Mammary epithelial cell (primary cell): ENCODE measurements at regions not wholly inside any gene's neighbourhood (a gene's known extent, or its start where the extent isn't known, plus 50 kb on each side); places are given as distances from the start of the nearest gene placed in this dataset.

ENCODE experiments used
- CTCF ChIP-seq, 2 donors: IDR thresholded peaks in 1 of 2; conservative IDR thresholded peaks in 1 of 2; 2 replicates each; pipeline ENCODE4 v1.5.1; 2011 to 2012; ENCODE audit warnings: inconsistent platforms in 2 of 2, low read length in 2 of 2, mild to moderate bottlenecking in 2 of 2, control low read depth in 1 of 2, low read depth in 1 of 2; ENCODE audit not compliant: insufficient read depth in 1 of 2; ENCODE audit errors: extremely low read depth in 1 of 2
- EZH2 ChIP-seq: IDR thresholded peaks from 2 replicates; pipeline ENCODE4 v1.6.1; 2012; ENCODE audit warnings: low read length, inconsistent platforms, borderline replicate concordance

- no peak for TF ChIP-seq CTCF (conservative IDR thresholded peaks at IDR 0.05 in 1 of 2, IDR thresholded peaks at IDR 0.05 in 1 of 2; ENCODE audit: extremely low read depth in 1 of 2, insufficient read depth in 1 of 2, low read depth in 1 of 2, low read length in 2 of 2)
- TF ChIP-seq EZH2, result no peak
Observed at GRCh38 chr10:111425459-111425858, 348.6 kb downstream of the ADRA2A start.
